ENCODE measurements at regions not wholly inside any gene's neighbourhood (a gene's known extent, or its start where the extent isn't known, plus 50 kb on each side); places are given as distances from the start of the nearest gene placed in this dataset.

DNA sequence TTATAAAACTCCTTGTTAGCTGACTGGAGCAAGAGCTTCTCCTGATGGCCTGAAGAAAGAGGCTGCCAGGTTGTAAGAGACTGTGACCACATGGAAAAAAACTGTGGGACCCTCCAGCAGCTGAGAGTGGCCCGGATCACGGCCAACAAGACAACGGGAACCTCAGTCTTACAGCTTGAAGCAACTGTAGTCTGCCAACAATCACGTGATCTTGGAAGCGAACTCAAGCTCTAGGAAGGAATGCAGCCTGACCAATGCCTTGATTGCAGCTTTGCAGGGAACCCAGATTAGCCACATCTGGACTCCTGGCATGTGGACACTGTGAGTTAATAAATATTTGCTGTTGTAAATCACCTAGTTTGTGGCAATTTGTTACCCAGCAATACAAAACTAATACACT lies 442.6 kb upstream of the PRMT6 start:
- no peak for DNase-seq (ENCODE audit: low read depth)
- H3K4me3 ChIP-seq (ENCODE audit: low read depth, low read length): no peak overlapping the region
- TF ChIP-seq MYC (IDR thresholded peaks at IDR 0.05; ENCODE audit: low read depth, low read length): no peak
- TF ChIP-seq, protein P1, sequence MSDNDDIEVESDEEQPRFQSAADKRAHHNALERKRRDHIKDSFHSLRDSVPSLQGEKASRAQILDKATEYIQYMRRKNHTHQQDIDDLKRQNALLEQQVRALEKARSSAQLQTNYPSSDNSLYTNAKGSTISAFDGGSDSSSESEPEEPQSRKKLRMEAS (IDR thresholded peaks at IDR 0.05; ENCODE audit: low read depth, low read length): no peak
- TF ChIP-seq, protein P2, sequence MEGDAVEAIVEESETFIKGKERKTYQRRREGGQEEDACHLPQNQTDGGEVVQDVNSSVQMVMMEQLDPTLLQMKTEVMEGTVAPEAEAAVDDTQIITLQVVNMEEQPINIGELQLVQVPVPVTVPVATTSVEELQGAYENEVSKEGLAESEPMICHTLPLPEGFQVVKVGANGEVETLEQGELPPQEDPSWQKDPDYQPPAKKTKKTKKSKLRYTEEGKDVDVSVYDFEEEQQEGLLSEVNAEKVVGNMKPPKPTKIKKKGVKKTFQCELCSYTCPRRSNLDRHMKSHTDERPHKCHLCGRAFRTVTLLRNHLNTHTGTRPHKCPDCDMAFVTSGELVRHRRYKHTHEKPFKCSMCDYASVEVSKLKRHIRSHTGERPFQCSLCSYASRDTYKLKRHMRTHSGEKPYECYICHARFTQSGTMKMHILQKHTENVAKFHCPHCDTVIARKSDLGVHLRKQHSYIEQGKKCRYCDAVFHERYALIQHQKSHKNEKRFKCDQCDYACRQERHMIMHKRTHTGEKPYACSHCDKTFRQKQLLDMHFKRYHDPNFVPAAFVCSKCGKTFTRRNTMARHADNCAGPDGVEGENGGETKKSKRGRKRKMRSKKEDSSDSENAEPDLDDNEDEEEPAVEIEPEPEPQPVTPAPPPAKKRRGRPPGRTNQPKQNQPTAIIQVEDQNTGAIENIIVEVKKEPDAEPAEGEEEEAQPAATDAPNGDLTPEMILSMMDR (IDR thresholded peaks at IDR 0.05; ENCODE audit: low read depth, low read length): no peak
- no peak for TF ChIP-seq POLR2A (IDR thresholded peaks at IDR 0.05; ENCODE audit: extremely low read depth, insufficient read length)

DNA sequence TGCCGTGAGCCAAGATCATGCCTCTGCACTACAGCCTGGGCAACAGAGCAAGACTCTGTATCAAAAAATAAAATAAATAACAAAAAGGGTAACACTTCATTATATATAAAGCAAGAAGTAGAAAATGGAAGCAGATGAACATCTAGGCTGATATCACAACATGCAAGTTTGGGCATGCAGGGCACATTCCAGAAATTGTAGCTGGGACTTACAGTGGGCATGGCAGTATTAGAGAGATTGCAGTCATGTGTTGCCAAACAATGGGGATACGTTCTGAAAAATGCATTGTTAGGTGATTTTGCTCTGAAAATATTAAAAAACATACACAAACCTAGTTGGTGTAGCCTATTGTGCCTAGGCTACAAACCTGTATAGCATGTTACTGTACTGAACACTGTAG lies 441.0 kb upstream of the PRMT6 start:
- no peak for DNase-seq (ENCODE audit: low read depth)
- H3K4me3 ChIP-seq (ENCODE audit: low read depth, low read length): no peak overlapping the region
- TF ChIP-seq, protein P2 (IDR thresholded peaks at IDR 0.05; ENCODE audit: low read depth, low read length): no peak
- TF ChIP-seq MYC (IDR thresholded peaks at IDR 0.05; ENCODE audit: low read depth, low read length): no peak
- TF ChIP-seq, protein P1 (IDR thresholded peaks at IDR 0.05; ENCODE audit: low read depth, low read length): no peak
- TF ChIP-seq POLR2A (IDR thresholded peaks at IDR 0.05; ENCODE audit: extremely low read depth, insufficient read length): no peak

DNA sequence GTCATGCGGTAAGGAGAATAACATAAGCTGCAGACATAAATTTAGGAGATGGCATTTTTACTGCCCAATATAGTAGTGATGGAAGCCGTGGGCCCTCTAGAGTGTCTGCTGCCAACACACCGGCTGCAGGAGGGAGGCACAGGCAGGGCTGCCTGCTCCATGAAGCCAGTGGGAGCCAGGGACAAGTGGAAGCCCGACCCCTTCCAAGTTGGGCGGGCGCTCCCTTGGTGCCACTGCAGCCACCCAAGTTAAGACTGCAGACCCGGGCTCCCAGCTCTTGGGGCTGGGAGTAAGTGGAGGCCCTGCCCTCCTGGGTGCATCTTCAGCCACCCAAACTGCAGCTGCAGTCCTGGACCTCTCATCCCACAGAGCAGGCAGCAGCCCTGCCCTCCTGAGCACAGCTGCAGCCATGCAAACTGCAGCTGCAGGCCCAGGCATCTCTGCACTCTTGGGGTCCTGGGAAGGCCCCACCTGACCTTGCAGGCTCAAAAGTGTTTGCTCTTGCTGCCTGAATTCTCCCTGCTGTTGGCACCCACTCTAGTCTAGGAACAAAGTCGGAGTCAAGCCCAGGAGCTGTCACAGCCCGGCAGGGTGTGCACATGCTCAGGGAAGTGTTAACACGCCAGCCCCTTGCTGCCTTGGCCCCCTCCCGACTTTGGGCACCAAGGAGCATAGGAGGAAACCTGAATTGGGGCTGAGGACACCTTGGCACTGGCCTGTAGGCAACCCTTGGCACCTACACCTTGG lies 437.2 kb upstream of the PRMT6 start:
- DNase-seq (ENCODE audit: low read depth): no peak
- no peak overlapping the region for H3K4me3 ChIP-seq (ENCODE audit: low read depth, low read length)
- TF ChIP-seq MYC (IDR thresholded peaks at IDR 0.05; ENCODE audit: low read depth, low read length) (no peak), POLR2A (IDR thresholded peaks at IDR 0.05; ENCODE audit: extremely low read depth, insufficient read length) (no peak)
- TF ChIP-seq, protein P2 (IDR thresholded peaks at IDR 0.05; ENCODE audit: low read depth, low read length): no peak
- TF ChIP-seq, protein P1 (IDR thresholded peaks at IDR 0.05; ENCODE audit: low read depth, low read length): no peak

DNA sequence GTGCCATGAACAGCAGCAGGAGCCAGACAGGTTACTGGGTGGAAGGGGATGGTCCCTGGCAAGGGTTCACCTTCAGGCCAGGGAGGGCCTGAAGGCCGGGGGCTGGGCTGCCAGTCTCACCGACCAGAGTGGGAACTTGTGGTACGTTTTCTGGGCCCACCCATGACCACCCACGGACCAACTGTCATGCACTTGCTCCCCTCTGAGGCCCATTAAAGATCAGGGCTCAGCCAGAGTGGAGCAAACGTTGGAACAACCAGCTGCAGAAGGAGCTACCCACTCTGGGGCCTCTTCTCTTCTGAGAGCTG lies 436.7 kb upstream of the PRMT6 start:
- TF ChIP-seq POLR2A (IDR thresholded peaks at IDR 0.05; ENCODE audit: extremely low read depth, insufficient read length): no peak
- TF ChIP-seq, protein P1 (IDR thresholded peaks at IDR 0.05; ENCODE audit: low read depth, low read length): no peak
- TF ChIP-seq, protein P2 (IDR thresholded peaks at IDR 0.05; ENCODE audit: low read depth, low read length): no peak
- TF ChIP-seq MYC (IDR thresholded peaks at IDR 0.05; ENCODE audit: low read depth, low read length): no peak
- DNase-seq (ENCODE audit: low read depth): no peak
- H3K4me3 ChIP-seq (ENCODE audit: low read depth, low read length): no peak overlapping the region

DNA sequence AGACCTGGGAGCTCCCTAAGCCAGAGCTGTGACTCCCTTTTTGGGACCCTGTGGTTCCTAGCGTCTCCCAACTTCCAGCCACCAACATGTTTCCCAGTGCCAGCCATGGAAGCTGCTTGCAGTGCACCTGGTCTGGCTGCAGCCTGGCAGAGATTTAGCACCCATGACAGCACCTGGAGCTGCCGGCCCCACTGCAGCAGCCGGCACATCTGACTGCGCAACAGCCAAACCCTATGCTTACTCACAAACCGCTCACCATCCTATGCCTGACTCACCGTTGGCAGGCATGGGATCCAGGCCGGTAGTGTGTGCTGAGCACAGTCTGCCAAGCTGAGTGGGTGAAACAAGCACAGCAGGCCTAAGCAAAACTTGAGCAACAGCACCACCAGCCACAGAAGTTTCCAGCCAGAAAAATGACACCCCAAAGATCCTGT lies 435.9 kb upstream of the PRMT6 start:
- TF ChIP-seq, protein P2 (IDR thresholded peaks at IDR 0.05; ENCODE audit: low read depth, low read length): no peak
- TF ChIP-seq POLR2A (IDR thresholded peaks at IDR 0.05; ENCODE audit: extremely low read depth, insufficient read length): no peak
- no peak for DNase-seq (ENCODE audit: low read depth)
- H3K4me3 ChIP-seq (ENCODE audit: low read depth, low read length): no peak overlapping the region

DNA sequence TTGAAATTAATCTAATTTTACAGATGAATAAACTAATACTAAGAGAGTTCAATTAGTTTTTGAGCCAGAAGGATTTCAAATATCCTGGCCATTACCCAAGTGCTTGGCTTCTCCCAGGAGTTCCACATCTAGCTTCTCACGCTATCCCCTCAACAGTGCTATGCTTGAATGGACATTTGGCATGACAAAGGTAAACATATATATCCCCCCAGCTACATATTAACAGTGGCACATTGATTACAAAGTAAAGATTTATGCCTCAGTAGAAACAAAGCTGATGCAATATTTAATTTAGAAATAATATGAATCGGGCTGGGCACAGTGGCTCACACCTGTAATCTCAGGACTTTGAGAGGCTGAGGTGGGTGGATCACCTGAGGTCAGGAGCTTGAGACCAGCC lies 434.6 kb upstream of the PRMT6 start:
- TF ChIP-seq POLR2A (IDR thresholded peaks at IDR 0.05; ENCODE audit: extremely low read depth, insufficient read length): no peak
- no peak for TF ChIP-seq MYC (IDR thresholded peaks at IDR 0.05; ENCODE audit: low read depth, low read length)
- TF ChIP-seq, protein P2 (IDR thresholded peaks at IDR 0.05; ENCODE audit: low read depth, low read length): no peak
- TF ChIP-seq, protein P1 (IDR thresholded peaks at IDR 0.05; ENCODE audit: low read depth, low read length): no peak
- DNase-seq (ENCODE audit: low read depth): no peak
- H3K4me3 ChIP-seq (ENCODE audit: low read depth, low read length): no peak overlapping the region
